ENCODE measurements at regions not wholly inside any gene's neighbourhood (a gene's known extent, or its start where the extent isn't known, plus 50 kb on each side); places are given as distances from the start of the nearest gene placed in this dataset.

DNA sequence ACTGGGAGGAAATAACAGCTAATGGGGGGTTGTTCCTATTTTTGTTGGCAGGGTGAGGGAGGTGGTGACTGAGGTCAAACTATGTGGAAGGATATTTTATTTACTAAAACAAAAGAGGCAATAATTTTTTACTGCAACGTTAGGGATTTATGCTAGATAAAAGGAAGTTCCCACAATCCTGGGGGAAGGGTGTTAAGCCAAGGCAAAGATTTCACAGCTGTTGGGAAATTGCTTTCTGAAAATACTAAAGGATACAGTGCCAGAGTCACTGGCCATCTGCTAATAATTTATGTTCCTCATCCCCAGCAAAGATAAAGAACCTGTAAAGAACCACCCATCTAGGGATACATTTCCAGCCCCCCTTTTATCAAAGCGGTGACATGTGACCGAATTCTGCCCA is 756.0 kb upstream of the RBFOX1 start:
- DNase-seq (ENCODE audit: low read depth), result no peak

- no peak for DNase-seq (ENCODE audit: low read depth)
Observed at GRCh38 chr16:6576113-6576512, 756.5 kb upstream of the RBFOX1 start.

GRCh38 chr16:6574146-6574545 is 758.5 kb upstream of the RBFOX1 start:
- DNase-seq (ENCODE audit: low read depth), result no peak

- no peak for DNase-seq (ENCODE audit: low read depth)
Observed at GRCh38 chr16:6573577-6573976, 759.1 kb upstream of the RBFOX1 start.

- DNase-seq (ENCODE audit: low read depth), result no peak
Observed at GRCh38 chr16:6571044-6571443, 761.6 kb upstream of the RBFOX1 start.

DNA sequence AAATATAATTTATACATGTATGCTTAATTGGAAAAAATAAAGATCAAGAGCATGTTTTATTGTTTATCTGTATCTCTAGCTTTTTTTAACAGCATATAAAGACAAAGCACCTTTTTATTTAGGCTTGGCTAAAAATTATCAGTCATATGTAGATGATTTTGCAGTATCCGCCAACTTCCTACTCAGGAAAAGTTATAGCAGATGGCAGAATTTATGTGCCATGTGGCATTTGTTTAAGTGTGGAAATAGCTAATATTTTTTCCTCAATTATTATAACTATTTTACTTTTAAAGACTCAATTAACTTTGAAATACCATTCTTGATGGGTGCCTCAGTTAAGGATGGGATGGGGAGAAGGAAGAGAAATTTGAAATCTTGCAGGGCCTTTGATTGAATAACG is 762.1 kb upstream of the RBFOX1 start:
- no peak for DNase-seq (ENCODE audit: low read depth)

GRCh38 chr16:6562986-6563385 is 769.7 kb upstream of the RBFOX1 start:
- DNase-seq (ENCODE audit: low read depth), result no peak

DNA sequence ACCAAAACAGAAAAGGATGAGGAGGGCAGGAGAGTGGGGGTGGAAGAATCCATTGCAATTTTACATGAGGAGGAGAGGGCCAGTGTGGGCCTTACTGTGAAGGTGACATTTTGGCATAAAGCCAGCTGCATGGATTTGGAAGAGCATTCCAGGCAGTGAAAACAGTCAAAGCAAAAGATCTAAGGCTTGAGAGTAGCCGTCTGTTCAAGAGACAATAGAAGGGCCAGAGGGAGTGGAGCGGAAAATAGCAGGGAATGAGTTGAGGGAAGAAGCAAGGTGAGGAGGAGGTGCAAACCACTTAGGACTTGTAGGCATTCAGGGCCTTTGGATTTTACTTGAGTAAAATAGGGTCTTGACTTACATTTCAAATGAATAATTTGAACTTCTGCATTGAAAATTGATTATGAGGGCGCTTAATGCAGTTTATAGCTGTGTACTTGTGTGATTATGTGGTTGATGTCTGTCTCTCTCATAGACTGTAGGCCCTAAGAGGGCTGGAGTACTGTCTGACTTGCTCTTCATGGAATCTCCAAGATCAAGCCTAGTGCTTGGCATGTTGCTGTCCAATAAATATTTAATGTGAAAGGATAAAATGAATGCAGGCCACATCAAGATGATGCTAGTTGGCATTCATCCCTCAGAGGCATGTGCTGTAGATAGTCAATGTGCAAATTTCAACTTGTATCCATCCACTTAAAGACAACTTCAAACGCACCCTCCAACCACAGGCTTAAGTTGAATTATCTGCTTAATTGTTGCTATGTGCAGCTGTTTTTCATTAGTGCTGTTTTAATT is 772.1 kb upstream of the RBFOX1 start:
- no peak for DNase-seq (ENCODE audit: low read depth)

- no peak for DNase-seq (ENCODE audit: low read depth)
Observed at GRCh38 chr16:6558661-6559060, 774.0 kb upstream of the RBFOX1 start.

GRCh38 chr16:6558126-6558525 is 774.5 kb upstream of the RBFOX1 start:
- DNase-seq (ENCODE audit: low read depth), result no peak

DNA sequence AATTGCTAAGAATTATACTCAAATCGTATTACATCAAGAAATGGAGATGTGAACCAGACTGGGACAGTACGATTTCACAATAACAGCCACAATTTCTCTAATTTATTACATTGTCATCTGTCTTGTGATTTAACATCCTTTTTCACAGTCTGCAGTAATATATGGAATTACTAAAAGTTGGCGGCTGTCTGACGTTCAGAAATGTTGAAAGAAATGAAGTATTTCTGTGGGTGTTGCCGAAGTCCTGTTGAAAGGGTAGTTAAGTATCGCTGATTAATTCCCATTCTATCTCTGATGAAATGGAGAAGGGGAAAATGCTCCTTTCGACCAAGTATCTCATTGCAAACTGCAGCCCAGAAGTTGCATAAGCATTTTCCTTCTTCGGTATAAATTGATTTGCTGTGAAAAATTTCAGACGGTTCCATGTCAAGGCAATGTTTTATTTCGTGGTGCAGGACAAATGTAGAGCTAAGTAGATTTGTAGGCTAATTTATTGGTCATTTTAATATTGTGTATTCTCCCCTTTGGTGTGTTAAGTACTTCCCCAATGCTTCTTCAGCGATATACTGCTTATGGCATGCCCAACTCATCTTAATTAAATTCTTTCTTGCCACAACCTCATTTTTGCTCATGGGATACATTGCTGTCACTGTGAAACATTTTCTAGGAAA is 775.2 kb upstream of the RBFOX1 start:
- no peak for DNase-seq (ENCODE audit: low read depth)

- no peak for DNase-seq (ENCODE audit: low read depth)
Observed at GRCh38 chr16:6549415-6549814, 783.2 kb upstream of the RBFOX1 start.

GRCh38 chr16:6548507-6548906 is 784.1 kb upstream of the RBFOX1 start:
- DNase-seq (ENCODE audit: low read depth), result no peak

- DNase-seq (ENCODE audit: low read depth), result no peak
Observed at GRCh38 chr16:6547131-6547530, 785.5 kb upstream of the RBFOX1 start.

DNA sequence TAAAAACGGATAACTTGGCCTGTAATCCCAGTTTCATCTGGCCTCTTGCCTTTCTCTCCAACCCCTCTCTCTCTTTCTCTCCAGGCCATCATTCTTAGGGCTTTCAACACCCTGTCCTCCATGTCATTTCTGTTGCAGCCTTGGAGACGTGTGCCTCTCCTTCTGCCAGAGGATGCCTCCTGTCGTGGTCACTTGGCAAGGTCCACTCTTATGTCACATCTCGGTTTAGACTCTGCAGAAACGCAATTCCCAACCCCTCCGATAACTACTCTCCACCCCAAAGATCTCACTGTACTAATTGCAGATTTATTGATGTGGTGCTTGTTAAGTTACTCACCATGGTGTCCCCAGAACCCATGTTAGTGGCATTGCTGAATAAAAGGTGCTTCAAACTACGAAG is 787.3 kb upstream of the RBFOX1 start:
- no peak for DNase-seq (ENCODE audit: low read depth)

DNA sequence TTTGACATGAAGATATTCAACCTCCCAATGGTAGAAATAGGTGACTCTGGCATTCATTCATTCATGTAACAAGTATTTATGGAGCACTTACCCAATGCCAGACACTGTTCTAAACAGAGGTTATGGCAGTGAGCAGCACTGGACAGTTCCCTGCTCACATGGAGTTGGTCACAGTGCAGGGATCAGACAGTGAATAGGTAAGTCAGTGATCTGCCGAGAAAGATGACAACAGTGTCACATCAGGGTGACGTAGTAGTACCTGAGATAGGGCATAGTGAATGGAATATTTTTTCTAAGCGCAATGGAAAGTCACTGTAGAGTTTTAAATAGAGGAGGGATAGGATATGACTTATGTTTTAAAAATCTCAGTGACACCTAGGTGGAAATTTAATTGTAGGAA is 791.4 kb upstream of the RBFOX1 start:
- DNase-seq (ENCODE audit: low read depth), result no peak

DNA sequence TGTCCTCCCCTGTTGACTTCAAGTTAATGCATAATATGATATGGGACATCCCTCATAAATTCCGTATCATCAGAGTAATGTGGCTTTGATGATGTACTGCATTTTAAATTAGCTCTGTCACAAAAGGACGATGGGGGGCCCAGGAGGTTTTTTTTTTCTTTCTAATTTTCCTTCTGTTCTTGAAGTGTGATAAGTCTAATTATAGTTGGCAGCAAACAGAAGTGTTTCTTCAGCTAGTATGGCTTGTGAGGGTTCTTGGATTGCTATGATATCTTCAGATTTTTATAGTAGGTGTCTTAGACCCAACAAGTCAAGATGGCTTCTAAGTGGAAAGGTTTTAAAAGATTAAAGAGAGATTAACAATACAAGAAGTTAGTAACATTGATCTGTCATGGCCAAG is 796.2 kb upstream of the RBFOX1 start:
- DNase-seq (ENCODE audit: low read depth), result no peak

- no peak for DNase-seq (ENCODE audit: low read depth)
Observed at GRCh38 chr16:6531067-6531466, 801.6 kb upstream of the RBFOX1 start.

- DNase-seq (ENCODE audit: low read depth), result no peak
Observed at GRCh38 chr16:6528217-6528616, 804.4 kb upstream of the RBFOX1 start.

DNA sequence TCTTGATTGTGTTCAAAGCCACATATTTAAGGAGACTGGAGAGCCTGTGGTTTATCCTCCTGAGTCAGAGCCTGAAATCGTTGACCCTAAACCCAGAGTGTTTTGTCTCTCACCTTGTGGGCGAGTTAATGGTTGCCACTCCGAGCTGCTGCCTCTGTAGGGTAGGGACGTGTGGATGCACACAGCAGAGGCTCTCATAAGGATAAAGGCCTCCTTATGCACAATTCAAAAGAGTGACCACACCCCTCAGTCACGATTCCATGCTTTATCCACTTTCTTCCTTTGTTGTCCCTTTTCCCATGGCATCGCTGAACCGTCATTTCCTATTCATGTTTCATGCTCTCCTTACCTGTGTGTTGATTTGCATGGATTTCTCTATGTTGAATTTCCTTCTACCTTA is 805.0 kb upstream of the RBFOX1 start:
- DNase-seq (ENCODE audit: low read depth), result no peak

GRCh38 chr16:6524501-6524900 is 808.1 kb upstream of the RBFOX1 start:
- no peak for DNase-seq (ENCODE audit: low read depth)

- no peak for DNase-seq (ENCODE audit: low read depth)
Observed at GRCh38 chr16:6517020-6517720, 815.5 kb upstream of the RBFOX1 start.

- no peak for DNase-seq (ENCODE audit: low read depth)
Observed at GRCh38 chr16:6512512-6512911, 820.1 kb upstream of the RBFOX1 start.
